Liver (tissue), 3 donors: ENCODE measurements at regions not wholly inside any gene's neighbourhood (a gene's known extent, or its start where the extent isn't known, plus 50 kb on each side); places are given as distances from the start of the nearest gene placed in this dataset.

Experiments
- CTCF ChIP-seq: fragments of 150-350 bp; IDR thresholded peaks from 2 replicates; pipeline ENCODE4 v1.5.1; 2017; ENCODE audit warnings: improper control_type of control experiment, low read depth, low read length; ENCODE audit not compliant: missing input control
- NR2F2 ChIP-seq: IDR thresholded peaks from 2 replicates; pipeline ENCODE4 v1.6.1; 2016; ENCODE audit warnings: antibody characterized with exemption
- TAF1 ChIP-seq: conservative IDR thresholded peaks from 2 replicates; pipeline ENCODE4 v1.6.1; 2016; ENCODE audit warnings: antibody characterized with exemption, mild to moderate bottlenecking
- donor health status: healthy.
- donor health status: healthy.

GRCh38 chr3:194256040-194256945 is 94.8 kb downstream of the CPN2 start:
- no peak for TF ChIP-seq CTCF
- no peak for TF ChIP-seq TAF1
- TF ChIP-seq NR2F2: no peak
